Brain microvascular endothelial cell (primary cell): ENCODE measurements at regions not wholly inside any gene's neighbourhood (a gene's known extent, or its start where the extent isn't known, plus 50 kb on each side); places are given as distances from the start of the nearest gene placed in this dataset.

Experiments used
- DNase-seq: peaks from one replicate; pipeline ENCODE4 v3.0.0-alpha.2; 2020
- H3K27ac ChIP-seq: fragments of 250-450 bp; sonication (Bioruptor Pico); 2 replicates; pipeline ENCODE4 v1.5.1; 2020; ENCODE audit warnings: mild to moderate bottlenecking, moderate library complexity
- H3K27me3 ChIP-seq: fragments of 250-450 bp; sonication (Bioruptor Pico); replicated peaks from 2 replicates; pipeline ENCODE4 v1.5.1; 2020; ENCODE audit warnings: mild to moderate bottlenecking
- H3K36me3 ChIP-seq: fragments of 250-450 bp; sonication (Bioruptor Pico); replicated peaks from 2 replicates; pipeline ENCODE4 v1.5.1; 2020; ENCODE audit warnings: mild to moderate bottlenecking
- H3K4me3 ChIP-seq: 2 replicates; pipeline ENCODE4 v1.5.1; 2011; ENCODE audit warnings: low read depth, mild to moderate bottlenecking, control low read depth, low read length, moderate library complexity
- in situ Hi-C: cut with HindIII; loops from 2 replicates; pipeline ENCODE4 v1.10.0; 2017; ENCODE audit warnings: low sequenced_read_pairs, low pct_ligation_motif_present
- TF ChIP-seq, protein P1 (sequence below): IDR thresholded peaks from 2 replicates; pipeline ENCODE4 v1.5.1; 2011; ENCODE audit warnings: low read depth, mild to moderate bottlenecking, moderate library complexity, low read length, control low read depth, inconsistent platforms; ENCODE audit errors: missing control alignments

DNA sequence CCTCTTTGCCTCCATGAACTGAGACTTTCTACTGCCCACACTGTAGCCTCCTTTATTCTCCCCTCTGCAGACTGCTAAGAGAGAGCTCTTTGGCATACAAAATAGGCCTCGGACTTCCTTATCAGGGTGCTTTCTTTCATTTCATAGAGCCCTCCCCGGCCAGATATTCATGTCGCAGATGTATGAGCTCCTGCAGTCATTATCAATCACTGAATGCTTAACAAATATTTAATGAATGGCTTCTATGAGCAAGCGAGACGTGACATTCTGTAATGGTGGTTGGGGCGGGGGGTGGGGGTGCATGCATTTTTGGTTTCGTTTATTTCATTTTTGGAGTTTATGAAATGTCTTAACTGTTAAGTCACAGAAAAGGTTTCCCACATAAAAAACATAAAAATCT lies 344.8 kb upstream of the KAZN start:
- Histone ChIP-seq H3K4me3 (no peak overlapping the region), H3K27ac (no peak overlapping the region), H3K36me3 (no peaks in the 10 kb centered on the region), H3K27me3 (no peaks in the 10 kb centered on the region)
- TF ChIP-seq, protein P1, sequence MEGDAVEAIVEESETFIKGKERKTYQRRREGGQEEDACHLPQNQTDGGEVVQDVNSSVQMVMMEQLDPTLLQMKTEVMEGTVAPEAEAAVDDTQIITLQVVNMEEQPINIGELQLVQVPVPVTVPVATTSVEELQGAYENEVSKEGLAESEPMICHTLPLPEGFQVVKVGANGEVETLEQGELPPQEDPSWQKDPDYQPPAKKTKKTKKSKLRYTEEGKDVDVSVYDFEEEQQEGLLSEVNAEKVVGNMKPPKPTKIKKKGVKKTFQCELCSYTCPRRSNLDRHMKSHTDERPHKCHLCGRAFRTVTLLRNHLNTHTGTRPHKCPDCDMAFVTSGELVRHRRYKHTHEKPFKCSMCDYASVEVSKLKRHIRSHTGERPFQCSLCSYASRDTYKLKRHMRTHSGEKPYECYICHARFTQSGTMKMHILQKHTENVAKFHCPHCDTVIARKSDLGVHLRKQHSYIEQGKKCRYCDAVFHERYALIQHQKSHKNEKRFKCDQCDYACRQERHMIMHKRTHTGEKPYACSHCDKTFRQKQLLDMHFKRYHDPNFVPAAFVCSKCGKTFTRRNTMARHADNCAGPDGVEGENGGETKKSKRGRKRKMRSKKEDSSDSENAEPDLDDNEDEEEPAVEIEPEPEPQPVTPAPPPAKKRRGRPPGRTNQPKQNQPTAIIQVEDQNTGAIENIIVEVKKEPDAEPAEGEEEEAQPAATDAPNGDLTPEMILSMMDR: no peak
- DNase-seq: no peak
- in situ Hi-C loops: no loop called here

DNA sequence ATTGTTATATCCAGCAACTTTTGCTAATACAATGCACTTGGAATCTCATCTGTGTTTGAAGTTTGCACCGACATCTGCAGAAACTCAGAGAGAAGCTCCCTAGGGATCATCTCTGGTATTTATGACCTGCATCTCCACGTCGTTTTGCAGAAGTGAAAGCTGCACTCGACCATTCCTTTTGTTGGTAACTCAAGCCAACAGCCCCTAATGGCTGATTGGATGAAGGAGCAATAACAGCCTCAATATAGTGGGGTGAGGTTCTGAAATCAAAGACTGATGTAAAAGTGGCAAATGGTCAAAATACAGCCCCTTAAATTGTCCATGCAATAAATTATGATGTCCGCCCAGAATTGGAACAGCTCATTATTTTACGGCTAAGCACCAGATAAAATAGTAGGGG lies 344.2 kb upstream of the KAZN start:
- in situ Hi-C loops: no loop called here
- Histone ChIP-seq H3K4me3 (no peak overlapping the region), H3K27me3 (no peaks in the 10 kb centered on the region), H3K27ac (no peak overlapping the region), H3K36me3 (no peaks in the 10 kb centered on the region)
- no peak for DNase-seq
- TF ChIP-seq, protein P1: no peak

DNA sequence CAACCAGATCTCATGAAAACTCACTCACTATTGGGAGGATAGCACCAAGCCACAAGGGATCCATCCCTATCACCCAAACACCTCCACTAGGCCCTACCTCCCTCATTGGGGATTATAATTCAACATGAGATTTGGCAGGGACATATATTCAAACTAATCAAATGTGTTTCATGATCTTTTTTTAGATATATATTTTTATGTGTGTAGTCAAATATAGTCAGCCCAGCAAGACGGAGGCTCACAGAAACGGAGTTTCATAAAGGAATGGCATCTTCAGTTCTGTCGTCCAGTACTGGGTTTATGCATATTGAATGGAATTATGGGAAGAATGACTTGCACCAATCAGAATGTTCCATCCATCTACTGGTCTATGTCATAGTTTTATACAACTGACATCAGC lies 343.3 kb upstream of the KAZN start:
- H3K4me3 ChIP-seq: no peak overlapping the region
- no peaks in the 10 kb centered on the region for H3K36me3 ChIP-seq
- no peak for DNase-seq
- H3K27ac ChIP-seq: no peak overlapping the region
- TF ChIP-seq, protein P1: no peak
- in situ Hi-C loops: no loop called here
- H3K27me3 ChIP-seq: no peaks in the 10 kb centered on the region

- no peaks in the 10 kb centered on the region for H3K27me3 ChIP-seq
- no peak overlapping the region for H3K27ac ChIP-seq
- no peak overlapping the region for H3K4me3 ChIP-seq
- DNase-seq: no peak
- TF ChIP-seq, protein P1: no peak
- in situ Hi-C loops: no loop called here
- no peaks in the 10 kb centered on the region for H3K36me3 ChIP-seq
Observed at GRCh38 chr1:14255711-14256110, 342.8 kb upstream of the KAZN start.

GRCh38 chr1:14259191-14259757 lies 339.2 kb upstream of the KAZN start:
- Histone ChIP-seq H3K36me3 (no peaks in the 10 kb centered on the region), H3K27ac (no peak overlapping the region), H3K4me3 (no peak overlapping the region), H3K27me3 (no peaks in the 10 kb centered on the region)
- no peak for DNase-seq
- in situ Hi-C loops: no loop called here
- TF ChIP-seq, protein P1: no peak

- H3K27ac ChIP-seq: no peak overlapping the region
- DNase-seq: no peak
- TF ChIP-seq, protein P1: no peak
- in situ Hi-C loops: no loop called here
- no peak overlapping the region for H3K4me3 ChIP-seq
- no peaks in the 10 kb centered on the region for H3K27me3 ChIP-seq
- no peaks in the 10 kb centered on the region for H3K36me3 ChIP-seq
Observed at GRCh38 chr1:14260480-14260879, 338.0 kb upstream of the KAZN start.
